OCI-LY7 (cell line): ENCODE measurements at regions not wholly inside any gene's neighbourhood (a gene's known extent, or its start where the extent isn't known, plus 50 kb on each side); places are given as distances from the start of the nearest gene placed in this dataset.

ENCODE experiments used
- CTCF ChIP-seq: fragments of 200-600 bp; sonication (generic); conservative IDR thresholded peaks from 2 replicates; pipeline ENCODE4 v1.5.1; 2014; ENCODE audit warnings: mild to moderate bottlenecking, antibody characterized with exemption, low read length, moderate library complexity, mixed read lengths
- EZH2phosphoT487 ChIP-seq: fragments of 200-600 bp; sonication (generic); IDR thresholded peaks from 2 replicates; pipeline ENCODE4 v1.6.1; 2018; ENCODE audit warnings: low read depth, borderline replicate concordance, mild to moderate bottlenecking, mixed run types, antibody characterized with exemption, low read length, moderate library complexity, mixed read lengths

- TF ChIP-seq CTCF (peak; percentile 71), EZH2phosphoT487 (no peak)
Observed at GRCh38 chr14:54025661-54026060, 69.0 kb upstream of the BMP4 start.
